DMS153 treated with DMSO at 0.1 percent for 48 hours (cell line): ENCODE measurements at regions not wholly inside any gene's neighbourhood (a gene's known extent, or its start where the extent isn't known, plus 50 kb on each side); places are given as distances from the start of the nearest gene placed in this dataset.
"Not testable (repeated sequence)": the region's sequence is repeated elsewhere in the genome, so short reads cannot be mapped to it uniquely, and the experiment has no call there.

ENCODE experiments used
- DNase-seq: peaks from one replicate; lab custom pipeline; 2025; ENCODE audit not compliant: unreplicated experiment; lab: John Stamatoyannopoulos, UW

- no peak for DNase-seq
Observed at GRCh38 chr20:40284611-40285010, 404.4 kb downstream of the MAFB start.

GRCh38 chr20:40283689-40284088, 405.3 kb downstream of the MAFB start:
- no peak for DNase-seq

- no peak for DNase-seq
Observed at GRCh38 chr20:40282941-40283340, 406.1 kb downstream of the MAFB start.

- DNase-seq = no peak
Observed at GRCh38 chr20:40282541-40282940, 406.5 kb downstream of the MAFB start.

GRCh38 chr20:40280616-40281015, 408.4 kb downstream of the MAFB start:
- DNase-seq = no peak

GRCh38 chr20:40279390-40279789, 409.6 kb downstream of the MAFB start:
- DNase-seq = no peak

- no peak for DNase-seq
Observed at GRCh38 chr20:40278673-40279072, 410.4 kb downstream of the MAFB start.

GRCh38 chr20:40276301-40276700, 412.7 kb downstream of the MAFB start:
- DNase-seq = no peak

- no peak for DNase-seq
Observed at GRCh38 chr20:40275738-40276137, 413.3 kb downstream of the MAFB start.

GRCh38 chr20:40274912-40275533, 414.0 kb downstream of the MAFB start:
- no peak for DNase-seq

GRCh38 chr20:40269274-40269673, 419.8 kb downstream of the MAFB start:
- not testable (repeated sequence) for DNase-seq

GRCh38 chr20:40268321-40269075, 420.5 kb downstream of the MAFB start:
- DNase-seq = no peak

GRCh38 chr20:40265825-40266533, 423.1 kb downstream of the MAFB start:
- DNase-seq = peak; percentile 7

GRCh38 chr20:40262219-40262618, 426.8 kb downstream of the MAFB start:
- DNase-seq = no peak

GRCh38 chr20:40258931-40259330, 430.1 kb downstream of the MAFB start:
- no peak for DNase-seq

- no peak for DNase-seq
Observed at GRCh38 chr20:40257763-40258162, 431.3 kb downstream of the MAFB start.

GRCh38 chr20:40255365-40255764, 433.7 kb downstream of the MAFB start:
- DNase-seq = no peak

GRCh38 chr20:40254023-40254772, 434.8 kb downstream of the MAFB start:
- DNase-seq = no peak

GRCh38 chr20:40251284-40251932, 437.6 kb downstream of the MAFB start:
- DNase-seq = no peak

- DNase-seq = no peak
Observed at GRCh38 chr20:40249805-40250204, 439.2 kb downstream of the MAFB start.

GRCh38 chr20:40245829-40246228, 443.2 kb downstream of the MAFB start:
- no peak for DNase-seq
